PFSK-1 (cell line): ENCODE measurements at regions not wholly inside any gene's neighbourhood (a gene's known extent, or its start where the extent isn't known, plus 50 kb on each side); places are given as distances from the start of the nearest gene placed in this dataset.

ENCODE experiments used
- SIN3A ChIP-seq: IDR thresholded peaks from 2 replicates; pipeline ENCODE4 v1.6.1; 2012; ENCODE audit warnings: mild to moderate bottlenecking, low read length, moderate library complexity, borderline replicate concordance; ENCODE audit not compliant: insufficient read depth
- TF ChIP-seq, protein P1 (sequence below), 2 experiments: IDR thresholded peaks; 2 replicates each; pipeline versions ENCODE4 v1.6.1 to v1.8.0; 2011 to 2012; ENCODE audit warnings: low read depth in 2 of 2, low read length in 2 of 2, control low read depth in 1 of 2, inconsistent platforms in 1 of 2, mild to moderate bottlenecking in 1 of 2, moderate library complexity in 1 of 2; ENCODE audit not compliant: insufficient read depth in 1 of 2

DNA sequence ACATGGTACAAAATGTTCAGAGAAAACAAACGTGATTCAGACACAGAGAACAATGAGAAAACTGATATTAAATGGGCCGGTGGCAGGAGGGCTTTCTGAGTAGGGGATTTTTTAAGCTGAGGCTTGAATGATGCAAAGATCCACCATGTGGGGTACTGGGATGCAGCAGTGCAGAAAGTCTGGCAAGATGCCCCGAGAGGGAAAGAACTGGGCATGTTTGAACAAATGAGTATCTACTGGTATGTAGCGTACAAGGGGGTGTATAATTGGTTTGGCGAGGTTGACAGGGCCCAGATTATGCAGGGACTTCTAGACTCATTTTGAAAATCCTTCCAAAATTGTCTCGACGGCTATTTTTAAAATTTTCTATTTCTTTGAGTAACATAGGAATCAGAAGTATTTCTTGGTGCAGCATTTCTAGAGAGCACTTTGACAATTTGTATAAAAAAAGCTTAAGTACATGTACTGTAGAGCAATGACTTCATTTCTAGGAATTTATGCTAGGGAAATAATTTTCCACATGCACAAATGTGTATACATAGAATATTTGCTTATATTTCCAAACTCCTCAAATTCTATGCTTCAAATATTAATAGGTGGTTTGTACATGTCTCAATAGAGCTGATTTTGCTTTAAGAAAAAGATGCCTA, 119.6 kb upstream of the DOK5 start:
- TF ChIP-seq, protein P1, sequence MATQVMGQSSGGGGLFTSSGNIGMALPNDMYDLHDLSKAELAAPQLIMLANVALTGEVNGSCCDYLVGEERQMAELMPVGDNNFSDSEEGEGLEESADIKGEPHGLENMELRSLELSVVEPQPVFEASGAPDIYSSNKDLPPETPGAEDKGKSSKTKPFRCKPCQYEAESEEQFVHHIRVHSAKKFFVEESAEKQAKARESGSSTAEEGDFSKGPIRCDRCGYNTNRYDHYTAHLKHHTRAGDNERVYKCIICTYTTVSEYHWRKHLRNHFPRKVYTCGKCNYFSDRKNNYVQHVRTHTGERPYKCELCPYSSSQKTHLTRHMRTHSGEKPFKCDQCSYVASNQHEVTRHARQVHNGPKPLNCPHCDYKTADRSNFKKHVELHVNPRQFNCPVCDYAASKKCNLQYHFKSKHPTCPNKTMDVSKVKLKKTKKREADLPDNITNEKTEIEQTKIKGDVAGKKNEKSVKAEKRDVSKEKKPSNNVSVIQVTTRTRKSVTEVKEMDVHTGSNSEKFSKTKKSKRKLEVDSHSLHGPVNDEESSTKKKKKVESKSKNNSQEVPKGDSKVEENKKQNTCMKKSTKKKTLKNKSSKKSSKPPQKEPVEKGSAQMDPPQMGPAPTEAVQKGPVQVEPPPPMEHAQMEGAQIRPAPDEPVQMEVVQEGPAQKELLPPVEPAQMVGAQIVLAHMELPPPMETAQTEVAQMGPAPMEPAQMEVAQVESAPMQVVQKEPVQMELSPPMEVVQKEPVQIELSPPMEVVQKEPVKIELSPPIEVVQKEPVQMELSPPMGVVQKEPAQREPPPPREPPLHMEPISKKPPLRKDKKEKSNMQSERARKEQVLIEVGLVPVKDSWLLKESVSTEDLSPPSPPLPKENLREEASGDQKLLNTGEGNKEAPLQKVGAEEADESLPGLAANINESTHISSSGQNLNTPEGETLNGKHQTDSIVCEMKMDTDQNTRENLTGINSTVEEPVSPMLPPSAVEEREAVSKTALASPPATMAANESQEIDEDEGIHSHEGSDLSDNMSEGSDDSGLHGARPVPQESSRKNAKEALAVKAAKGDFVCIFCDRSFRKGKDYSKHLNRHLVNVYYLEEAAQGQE (IDR thresholded peaks at IDR 0.05; ENCODE audit: insufficient read depth in 1 of 2, low read depth in 2 of 2, low read length in 2 of 2) = no peak
- TF ChIP-seq SIN3A = no peak
